GM21723 (cell line): ENCODE measurements at regions not wholly inside any gene's neighbourhood (a gene's known extent, or its start where the extent isn't known, plus 50 kb on each side); places are given as distances from the start of the nearest gene placed in this dataset.

Experiments
- ATAC-seq: cut with Tn5 transposase; IDR thresholded peaks from one replicate; pipeline ENCODE4 v1.9.1; 2021; ENCODE audit warnings: mild to moderate bottlenecking, moderate library complexity; ENCODE audit not compliant: unreplicated experiment

- ATAC-seq: no peak
Observed at GRCh38 chr22:48646216-48646925, 1181.3 kb downstream of the BRD1 start.

- ATAC-seq: no peak
Observed at GRCh38 chr22:48645766-48646165, 1181.9 kb downstream of the BRD1 start.

DNA sequence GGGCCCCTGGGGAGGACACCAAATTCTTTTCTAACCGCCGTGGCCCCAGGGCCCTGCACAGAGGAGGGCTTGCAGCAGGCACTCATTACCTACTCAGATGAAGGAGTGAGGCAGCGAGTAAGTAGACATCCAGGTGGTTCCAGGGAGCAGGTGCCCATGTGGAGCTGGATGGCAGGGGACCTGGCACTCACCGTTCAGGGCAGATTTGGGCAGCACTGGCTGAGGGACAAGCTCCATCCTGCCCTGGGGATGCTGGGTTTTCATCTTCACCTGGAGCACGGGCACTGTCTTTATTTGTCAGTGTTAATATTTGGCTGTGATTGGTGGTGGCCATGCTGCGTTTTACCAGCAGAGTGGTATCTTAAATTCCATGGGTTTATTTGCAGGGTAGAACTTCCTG, 1182.7 kb downstream of the BRD1 start:
- ATAC-seq: no peak

DNA sequence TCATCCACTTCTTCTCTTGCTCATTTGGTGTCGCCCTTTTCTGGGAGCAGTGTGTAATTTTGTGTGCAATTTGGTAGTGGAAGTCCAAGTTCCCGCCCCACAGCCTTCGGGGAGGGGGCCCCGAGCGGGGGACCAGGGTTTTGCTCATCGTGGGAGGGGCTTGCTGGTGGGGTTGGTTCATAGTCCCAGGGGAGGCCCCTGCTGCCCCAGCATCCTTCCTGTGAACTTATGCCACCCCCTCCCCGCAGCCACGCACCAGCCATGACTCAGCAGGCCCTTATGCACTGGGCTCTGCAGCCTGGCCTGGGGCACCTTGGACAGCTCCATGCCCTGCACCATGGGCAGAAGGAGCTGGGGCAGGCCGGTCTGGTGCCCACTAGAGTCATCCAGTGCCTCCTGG, 1183.6 kb downstream of the BRD1 start:
- no peak for ATAC-seq

DNA sequence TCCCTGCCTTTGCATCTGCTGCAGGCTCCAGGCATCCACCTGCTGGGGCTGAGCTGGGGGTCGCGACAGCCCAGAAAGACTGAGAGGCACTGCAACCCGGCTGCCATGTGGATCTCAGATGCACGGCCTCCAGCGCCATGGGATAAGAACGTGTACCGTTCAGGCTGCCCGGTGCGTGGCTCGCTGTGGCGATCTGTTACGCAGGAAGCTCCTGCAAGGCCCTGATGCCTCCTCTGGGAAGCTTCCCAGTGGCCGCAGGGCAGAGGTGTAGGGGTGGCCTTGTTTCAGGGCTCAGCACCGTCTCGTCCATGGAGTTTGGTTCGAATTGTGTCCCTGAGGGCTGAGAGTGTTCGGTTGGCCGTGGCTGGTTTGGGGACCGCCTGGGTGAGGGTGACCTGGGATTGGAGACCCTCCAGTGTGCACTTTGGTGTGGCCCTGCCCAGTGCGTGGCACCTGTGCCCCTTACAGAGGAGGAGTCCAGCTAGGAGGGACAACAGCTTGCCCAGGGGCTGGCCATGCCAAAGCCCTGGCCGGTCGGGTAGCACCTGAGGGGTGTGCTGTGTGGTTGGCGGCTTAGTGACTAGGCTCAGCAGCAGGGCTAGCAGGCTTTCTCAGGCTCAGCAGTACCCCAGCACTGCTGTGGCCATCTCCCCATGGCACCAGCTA, 1184.5 kb downstream of the BRD1 start:
- no peak for ATAC-seq

GRCh38 chr22:48642550-48642949, 1185.1 kb downstream of the BRD1 start:
- no peak for ATAC-seq

GRCh38 chr22:48641906-48642475, 1185.7 kb downstream of the BRD1 start:
- ATAC-seq: no peak

DNA sequence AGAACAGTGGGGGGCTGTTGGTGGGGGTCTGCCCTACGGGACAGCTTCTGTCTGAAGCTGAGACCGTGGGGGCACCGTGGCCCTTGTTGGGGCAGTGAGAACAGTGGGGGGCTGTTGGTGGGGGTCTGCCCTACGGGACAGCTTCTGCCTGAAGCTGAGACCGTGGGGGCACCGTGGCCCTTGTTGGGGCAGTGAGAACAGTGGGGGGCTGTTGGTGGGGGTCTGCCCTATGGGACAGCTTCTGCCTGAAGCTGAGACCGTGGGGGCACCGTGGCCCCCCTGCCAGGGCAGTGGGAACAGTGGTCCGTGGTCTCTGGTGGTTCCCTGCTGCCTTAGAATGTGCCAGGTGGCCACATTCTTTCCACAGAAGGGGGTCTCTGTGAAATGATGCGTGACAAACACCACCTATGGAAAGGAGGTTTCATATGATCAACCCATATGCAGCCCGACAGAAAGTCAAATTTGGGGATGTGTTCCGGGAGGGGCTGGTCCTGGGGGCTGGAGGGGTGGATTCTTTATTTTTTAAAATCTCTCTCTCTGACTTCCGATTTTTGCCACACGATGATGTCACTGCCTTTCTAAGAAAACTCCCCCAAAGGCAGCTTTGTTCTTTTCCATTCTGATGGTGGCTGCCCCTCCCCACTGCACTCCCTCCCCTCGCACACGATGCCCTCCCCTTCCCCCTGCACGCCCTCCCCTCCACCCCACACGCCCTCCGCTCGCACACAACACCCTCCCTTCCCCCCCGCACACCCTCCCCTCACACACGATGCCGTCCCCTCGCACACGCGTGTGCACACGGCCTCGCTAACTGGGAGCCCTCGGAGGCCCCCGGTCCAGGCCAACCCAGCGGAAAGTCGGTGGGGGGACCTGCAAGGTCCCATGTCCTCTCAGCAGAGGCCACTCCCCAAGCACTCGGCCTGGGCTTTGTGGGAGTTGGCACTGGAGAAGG, 1186.5 kb downstream of the BRD1 start:
- no peak for ATAC-seq

GRCh38 chr22:48639896-48640748, 1187.6 kb downstream of the BRD1 start:
- no peak for ATAC-seq

DNA sequence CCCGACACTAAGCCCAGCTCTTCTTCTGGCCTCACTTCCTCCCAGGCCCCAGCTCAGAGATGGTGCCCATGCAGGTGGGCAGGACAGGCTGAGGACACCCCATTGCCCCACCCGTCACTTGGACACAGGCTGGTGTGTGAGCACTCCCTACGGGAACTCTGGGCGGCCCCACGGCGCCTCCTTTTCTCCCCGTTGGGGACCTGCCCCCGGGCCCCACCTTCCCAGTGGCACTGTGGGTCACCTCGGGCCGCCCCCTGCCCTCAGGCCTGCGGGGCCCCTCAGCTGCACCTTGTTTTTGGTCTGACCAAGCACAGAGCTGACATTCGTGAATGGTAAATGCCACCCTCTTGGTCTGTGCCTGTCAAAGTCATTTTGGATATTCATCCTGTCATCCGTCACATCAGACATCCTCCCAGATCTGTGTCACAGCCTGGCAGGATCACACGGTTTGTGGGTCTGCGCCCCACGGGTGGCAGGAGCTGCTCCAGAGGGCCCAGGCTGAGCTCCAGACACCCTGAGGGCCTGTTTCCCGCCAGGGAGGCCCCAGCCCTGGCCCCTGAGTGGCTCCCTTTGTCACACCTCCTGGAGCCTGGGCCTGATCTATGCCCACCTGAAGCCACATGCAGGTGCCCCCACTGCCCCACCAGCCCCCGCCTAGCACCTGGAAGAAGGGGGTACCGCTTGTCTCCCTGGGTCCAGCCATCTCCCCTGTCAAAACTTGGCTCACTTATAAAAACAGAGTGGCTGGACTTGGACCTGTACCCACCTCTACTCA, 1188.5 kb downstream of the BRD1 start:
- no peak for ATAC-seq

DNA sequence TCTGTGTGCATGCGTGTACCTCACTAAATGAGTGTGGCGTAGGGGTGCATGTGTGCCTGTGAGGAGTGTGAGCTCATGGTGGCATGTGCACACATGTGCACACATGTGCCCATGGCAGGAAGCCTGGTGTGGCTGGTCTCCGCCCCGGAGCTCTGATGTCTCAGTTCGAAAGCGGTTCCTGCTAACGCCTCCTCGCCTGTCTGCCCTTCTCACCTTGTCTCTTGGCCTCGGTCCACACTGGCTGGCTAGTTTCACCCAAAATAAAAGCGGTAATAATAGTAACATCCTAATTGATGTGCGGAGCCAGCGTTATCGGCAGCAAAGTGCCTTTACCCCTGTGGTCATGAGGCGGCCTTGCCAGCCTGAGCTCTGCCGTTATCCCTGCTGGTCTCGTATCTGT, 1190.4 kb downstream of the BRD1 start:
- ATAC-seq: no peak

DNA sequence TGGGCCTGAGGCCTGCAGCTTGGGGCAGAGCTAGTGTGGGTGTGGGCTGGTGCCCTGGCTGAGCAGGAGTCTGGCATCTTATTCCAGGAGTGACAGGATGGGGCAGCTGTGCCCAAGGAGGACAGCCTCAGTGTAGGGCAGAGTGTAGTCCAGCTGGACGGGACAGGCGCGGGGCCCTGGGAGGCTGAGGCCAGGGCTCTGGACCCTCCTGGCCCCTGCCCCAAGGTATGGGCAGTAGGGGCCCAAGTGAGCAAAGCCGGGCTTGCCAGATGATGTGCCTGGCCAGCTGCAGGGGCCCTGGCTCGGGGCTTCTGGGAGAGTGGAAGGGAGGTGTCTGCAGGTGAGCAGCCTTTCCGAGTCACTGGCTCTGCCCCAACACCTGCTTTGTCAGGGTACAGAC, 1190.9 kb downstream of the BRD1 start:
- no peak for ATAC-seq

GRCh38 chr22:48635816-48636215, 1191.9 kb downstream of the BRD1 start:
- no peak for ATAC-seq

DNA sequence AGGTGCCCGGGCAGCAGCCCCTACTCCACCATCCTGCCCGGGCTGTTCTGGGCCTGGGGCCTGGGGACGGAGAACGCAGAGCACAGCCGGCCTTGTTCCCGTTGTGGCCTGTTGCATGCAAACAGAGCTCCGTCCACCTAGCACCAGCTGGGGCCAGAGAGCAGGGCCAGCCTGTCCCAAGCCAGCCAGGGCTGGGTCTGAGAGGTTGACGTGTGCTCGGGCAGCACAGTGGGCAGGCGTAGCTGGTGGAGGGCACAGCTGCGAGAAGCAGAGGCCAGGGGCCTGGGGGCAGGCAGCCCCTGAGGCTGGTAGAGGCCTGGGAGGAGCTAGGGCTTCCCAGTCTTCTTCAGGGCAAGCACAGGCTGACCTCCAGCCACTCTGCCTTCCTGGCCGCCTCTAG, 1192.6 kb downstream of the BRD1 start:
- no peak for ATAC-seq

DNA sequence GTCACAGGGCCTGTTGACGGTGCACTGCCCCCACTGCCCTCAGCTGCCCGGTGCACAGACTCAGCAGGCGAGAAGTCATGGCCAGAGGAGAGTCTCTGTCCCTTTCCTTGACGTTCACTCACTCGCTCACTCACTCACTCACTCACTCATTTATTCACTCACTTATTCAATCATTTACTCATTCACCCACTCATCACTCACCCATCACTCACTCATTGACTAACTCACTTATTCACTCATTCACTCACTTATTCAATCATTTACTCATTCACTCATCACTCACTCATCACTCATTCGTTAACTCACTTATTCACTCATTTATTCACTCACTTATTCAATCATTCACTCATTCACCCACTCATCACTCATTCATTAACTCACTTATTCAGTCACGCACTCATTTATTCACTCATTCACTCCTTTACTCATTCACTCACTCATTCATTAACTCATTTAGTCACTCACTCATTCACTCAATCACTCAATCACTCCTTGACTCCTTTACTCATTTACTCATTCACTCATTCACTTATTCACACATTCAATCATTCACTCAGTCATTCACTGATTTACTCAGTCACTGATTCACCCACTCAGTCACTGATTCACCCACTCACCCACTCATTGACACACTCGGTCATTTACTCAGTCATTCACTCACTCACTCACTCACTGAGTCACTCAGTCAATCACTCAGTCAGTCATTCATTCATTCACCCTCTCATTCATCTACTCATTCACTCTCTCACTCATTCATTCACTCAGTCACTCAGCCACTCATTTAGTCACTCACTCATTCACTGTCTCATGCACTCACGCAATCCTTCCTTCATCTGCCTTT, 1193.5 kb downstream of the BRD1 start:
- no peak for ATAC-seq

DNA sequence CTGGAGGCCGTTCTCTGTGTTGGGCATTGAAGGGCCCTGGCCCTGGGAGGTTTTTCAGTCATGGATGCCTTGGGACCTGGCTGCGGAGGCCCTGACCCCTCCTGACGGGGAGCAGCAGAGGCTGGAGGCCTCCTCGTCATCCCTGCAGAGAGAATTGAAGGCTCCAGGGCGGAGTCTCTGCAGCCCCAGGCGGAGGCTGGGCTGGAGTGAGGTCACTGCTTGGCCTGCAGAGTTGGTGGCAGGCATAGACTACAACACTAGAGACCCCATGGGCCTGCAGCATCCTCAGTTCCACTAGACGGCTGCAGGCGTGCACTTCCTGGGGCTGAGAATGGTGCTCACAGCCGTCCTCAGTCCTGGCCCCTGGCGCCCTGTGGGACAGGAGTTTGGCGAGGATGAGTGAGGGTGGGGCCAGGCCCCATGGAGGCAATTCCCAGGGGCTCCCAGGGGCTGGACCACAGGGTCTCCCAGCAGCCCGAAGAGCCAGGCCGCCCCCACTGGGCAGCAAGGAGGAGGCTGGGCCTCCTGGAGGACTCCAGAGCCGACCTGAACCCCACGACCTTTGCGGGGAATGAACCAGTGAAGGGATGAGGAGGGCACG, 1194.9 kb downstream of the BRD1 start:
- no peak for ATAC-seq

- no peak for ATAC-seq
Observed at GRCh38 chr22:48631288-48631863, 1196.3 kb downstream of the BRD1 start.

- ATAC-seq: no peak
Observed at GRCh38 chr22:48630848-48631247, 1196.8 kb downstream of the BRD1 start.
